Osteocyte (in vitro differentiated cells): ENCODE measurements at regions not wholly inside any gene's neighbourhood (a gene's known extent, or its start where the extent isn't known, plus 50 kb on each side); places are given as distances from the start of the nearest gene placed in this dataset.

Experiments
- DNase-seq: peaks from one replicate; pipeline ENCODE4 v3.0.0; 2021; ENCODE audit warnings: mixed read lengths; ENCODE audit not compliant: unreplicated experiment; ENCODE audit errors: extremely low spot score
- H3K27ac Mint-ChIP-seq: one replicate; pipeline ENCODE4 v1.8.0; 2021; ENCODE audit warnings: mild to moderate bottlenecking, mixed read lengths; ENCODE audit not compliant: unreplicated experiment
- H3K27me3 Mint-ChIP-seq: one replicate; pipeline ENCODE4 v1.8.0; 2021; ENCODE audit warnings: mixed read lengths; ENCODE audit not compliant: unreplicated experiment
- H3K36me3 Mint-ChIP-seq: one replicate; pipeline ENCODE4 v1.8.0; 2021; ENCODE audit warnings: mixed read lengths; ENCODE audit not compliant: unreplicated experiment
- H3K4me1 Mint-ChIP-seq: one replicate; pipeline ENCODE4 v1.8.0; 2021; ENCODE audit warnings: mixed read lengths; ENCODE audit not compliant: unreplicated experiment
- H3K4me3 Mint-ChIP-seq: one replicate; pipeline ENCODE4 v1.8.0; 2021; ENCODE audit warnings: mild to moderate bottlenecking, moderate library complexity, mixed read lengths; ENCODE audit not compliant: unreplicated experiment
- H3K9me3 Mint-ChIP-seq: one replicate; pipeline ENCODE4 v1.8.0; 2021; ENCODE audit warnings: mixed read lengths; ENCODE audit not compliant: unreplicated experiment
- TF ChIP-seq, protein P1 (sequence below): fragments of 200-600 bp; sonication (generic); IDR thresholded peaks from 2 replicates; pipeline ENCODE4 v1.5.0; 2021; ENCODE audit warnings: antibody characterized with exemption, mild to moderate bottlenecking, moderate library complexity

DNA sequence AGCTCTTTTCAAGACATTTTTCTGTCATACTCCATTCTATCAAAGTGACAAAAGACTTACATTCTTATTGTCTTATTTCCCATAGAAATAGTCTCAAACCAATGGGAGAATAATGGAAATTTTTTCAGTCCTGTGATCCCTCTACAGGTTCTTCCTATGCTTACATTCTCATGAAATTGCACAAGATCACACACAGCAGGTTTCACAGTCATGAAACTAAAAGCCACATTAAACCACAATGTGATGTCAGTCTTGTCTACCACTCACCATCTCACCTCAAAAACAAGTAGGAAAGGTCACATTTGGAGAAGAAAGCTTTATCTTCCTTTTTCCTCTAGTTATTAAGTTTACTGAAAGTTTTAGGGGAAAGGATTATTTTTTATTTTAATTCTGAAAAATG lies 161.0 kb upstream of the RORA start:
- no peaks in the 10 kb centered on the region for H3K9me3 Mint-ChIP-seq
- H3K27me3 Mint-ChIP-seq = peaks cover 4% of the 10 kb centered on the region
- no peaks in the 10 kb centered on the region for H3K4me1 Mint-ChIP-seq
- no peak overlapping the region for H3K4me3 Mint-ChIP-seq
- H3K27ac Mint-ChIP-seq = no peak overlapping the region
- TF ChIP-seq, protein P1, sequence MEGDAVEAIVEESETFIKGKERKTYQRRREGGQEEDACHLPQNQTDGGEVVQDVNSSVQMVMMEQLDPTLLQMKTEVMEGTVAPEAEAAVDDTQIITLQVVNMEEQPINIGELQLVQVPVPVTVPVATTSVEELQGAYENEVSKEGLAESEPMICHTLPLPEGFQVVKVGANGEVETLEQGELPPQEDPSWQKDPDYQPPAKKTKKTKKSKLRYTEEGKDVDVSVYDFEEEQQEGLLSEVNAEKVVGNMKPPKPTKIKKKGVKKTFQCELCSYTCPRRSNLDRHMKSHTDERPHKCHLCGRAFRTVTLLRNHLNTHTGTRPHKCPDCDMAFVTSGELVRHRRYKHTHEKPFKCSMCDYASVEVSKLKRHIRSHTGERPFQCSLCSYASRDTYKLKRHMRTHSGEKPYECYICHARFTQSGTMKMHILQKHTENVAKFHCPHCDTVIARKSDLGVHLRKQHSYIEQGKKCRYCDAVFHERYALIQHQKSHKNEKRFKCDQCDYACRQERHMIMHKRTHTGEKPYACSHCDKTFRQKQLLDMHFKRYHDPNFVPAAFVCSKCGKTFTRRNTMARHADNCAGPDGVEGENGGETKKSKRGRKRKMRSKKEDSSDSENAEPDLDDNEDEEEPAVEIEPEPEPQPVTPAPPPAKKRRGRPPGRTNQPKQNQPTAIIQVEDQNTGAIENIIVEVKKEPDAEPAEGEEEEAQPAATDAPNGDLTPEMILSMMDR = no peak
- H3K36me3 Mint-ChIP-seq = no peaks in the 10 kb centered on the region
- no peak for DNase-seq

DNA sequence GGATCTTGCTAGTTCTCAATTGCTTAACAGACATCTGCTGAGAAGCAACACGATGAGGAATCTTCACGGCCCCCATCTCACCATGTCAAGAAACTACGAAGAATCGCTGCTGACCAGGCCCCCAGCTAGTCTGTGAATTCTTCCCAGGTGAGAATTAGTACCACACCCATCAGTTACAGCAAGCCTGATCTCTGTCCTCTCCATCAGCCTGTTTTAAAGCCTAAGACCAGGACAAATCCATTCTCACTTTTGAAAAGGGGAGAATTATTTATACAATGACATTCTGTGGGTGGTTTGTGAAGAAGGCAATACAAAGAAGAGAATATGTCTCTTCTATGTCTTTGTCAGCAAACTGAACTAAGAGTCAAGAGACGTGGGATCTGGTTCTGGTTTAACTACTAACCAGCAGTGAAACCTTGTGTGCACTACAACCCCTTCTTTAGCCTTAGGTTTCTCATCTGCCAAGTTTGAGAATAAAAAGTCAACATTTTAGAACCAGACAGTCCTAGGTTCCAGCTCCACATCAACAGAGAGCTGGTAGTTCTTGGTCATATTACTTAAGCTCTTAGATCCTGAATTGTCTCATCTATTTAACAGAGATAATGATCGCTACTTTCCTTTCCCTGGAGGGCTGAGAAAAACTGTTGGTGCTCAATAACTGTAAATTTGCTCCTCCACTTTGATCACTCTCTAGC lies 160.4 kb upstream of the RORA start:
- Mint-ChIP-seq H3K9me3 (no peaks in the 10 kb centered on the region), H3K36me3 (no peaks in the 10 kb centered on the region), H3K4me3 (no peak overlapping the region), H3K4me1 (no peaks in the 10 kb centered on the region), H3K27me3 (peaks cover 4% of the 10 kb centered on the region), H3K27ac (no peak overlapping the region)
- DNase-seq = no peak
- TF ChIP-seq, protein P1 = no peak

DNA sequence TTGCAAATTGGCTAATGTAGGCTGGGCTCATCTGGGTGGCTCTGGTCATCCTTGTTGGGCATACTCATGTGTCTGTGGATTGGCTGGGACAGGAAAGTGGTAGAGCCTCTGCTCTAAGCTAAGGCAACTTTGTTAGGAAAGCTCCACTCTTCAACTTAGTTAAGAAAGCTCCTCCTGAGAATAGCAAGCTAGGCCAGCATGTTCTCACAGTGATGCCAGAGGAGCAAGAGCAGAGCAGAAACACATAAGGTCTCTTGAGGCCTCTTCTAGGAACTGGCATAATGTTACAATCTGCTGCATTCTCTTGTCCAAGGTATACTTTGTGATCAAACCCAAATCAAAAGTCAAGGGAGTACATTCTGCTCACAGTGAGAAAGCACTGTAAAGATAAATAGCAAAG lies 158.6 kb upstream of the RORA start:
- TF ChIP-seq, protein P1 = no peak
- DNase-seq = no peak
- Mint-ChIP-seq H3K9me3 (no peaks in the 10 kb centered on the region), H3K4me1 (no peaks in the 10 kb centered on the region), H3K27me3 (peaks cover 4% of the 10 kb centered on the region), H3K27ac (no peak overlapping the region), H3K4me3 (no peak overlapping the region), H3K36me3 (no peaks in the 10 kb centered on the region)

DNA sequence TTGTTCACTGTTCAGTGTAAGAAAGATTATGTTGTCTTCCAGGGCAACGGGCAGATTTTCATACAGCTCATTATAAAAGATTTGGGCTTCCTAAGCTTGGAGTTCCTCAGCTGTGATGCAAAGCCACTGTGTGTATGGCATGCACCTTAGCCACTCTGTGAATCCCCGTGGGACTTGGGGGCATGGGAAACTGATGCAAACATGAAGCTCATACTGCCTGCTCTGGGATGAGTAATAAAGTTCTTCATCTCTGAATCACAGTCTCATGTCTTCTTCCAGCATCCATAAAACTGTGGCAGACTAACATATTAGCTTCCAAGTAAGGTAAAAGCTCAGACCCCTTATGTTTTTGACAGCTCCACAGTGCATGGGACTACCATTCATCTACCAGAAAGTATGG lies 154.3 kb upstream of the RORA start:
- H3K27me3 Mint-ChIP-seq = no peaks in the 10 kb centered on the region
- no peaks in the 10 kb centered on the region for H3K4me1 Mint-ChIP-seq
- no peaks in the 10 kb centered on the region for H3K9me3 Mint-ChIP-seq
- no peak overlapping the region for H3K4me3 Mint-ChIP-seq
- DNase-seq = no peak
- H3K27ac Mint-ChIP-seq = no peak overlapping the region
- no peaks in the 10 kb centered on the region for H3K36me3 Mint-ChIP-seq
- TF ChIP-seq, protein P1 = no peak

DNA sequence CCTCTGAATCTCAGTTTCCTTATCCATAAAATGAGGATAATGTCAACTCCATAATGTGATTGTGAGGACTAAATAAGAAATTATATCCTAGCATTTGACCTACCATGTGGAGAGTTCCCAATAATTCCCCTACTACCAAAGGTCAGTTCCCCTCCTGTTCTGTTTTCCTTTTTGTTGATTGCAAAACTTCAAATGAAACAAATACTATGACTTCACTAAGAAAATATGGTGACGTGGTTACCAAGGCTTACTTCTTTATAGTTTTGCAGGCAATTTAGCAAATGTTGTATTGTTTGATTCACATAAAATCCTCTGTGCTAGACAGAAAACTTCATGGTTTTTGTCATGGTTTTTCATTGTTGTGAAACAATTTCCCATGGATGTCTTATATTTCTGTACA lies 153.8 kb upstream of the RORA start:
- Mint-ChIP-seq H3K27ac (no peak overlapping the region), H3K36me3 (no peaks in the 10 kb centered on the region), H3K27me3 (no peaks in the 10 kb centered on the region), H3K9me3 (no peaks in the 10 kb centered on the region), H3K4me3 (no peak overlapping the region), H3K4me1 (no peaks in the 10 kb centered on the region)
- DNase-seq = no peak
- TF ChIP-seq, protein P1 = no peak
